ENCODE measurements at regions not wholly inside any gene's neighbourhood (a gene's known extent, or its start where the extent isn't known, plus 50 kb on each side); places are given as distances from the start of the nearest gene placed in this dataset.

GRCh38 chr14:100658181-100658886 lies 68.4 kb upstream of the DLK1 start:
- no peak for DNase-seq (ENCODE audit: low read depth)

GRCh38 chr14:100659345-100660001 lies 67.2 kb upstream of the DLK1 start:
- DNase-seq (ENCODE audit: low read depth), result no peak

GRCh38 chr14:100660498-100660881 lies 66.2 kb upstream of the DLK1 start:
- no peak for DNase-seq (ENCODE audit: low read depth)

DNA sequence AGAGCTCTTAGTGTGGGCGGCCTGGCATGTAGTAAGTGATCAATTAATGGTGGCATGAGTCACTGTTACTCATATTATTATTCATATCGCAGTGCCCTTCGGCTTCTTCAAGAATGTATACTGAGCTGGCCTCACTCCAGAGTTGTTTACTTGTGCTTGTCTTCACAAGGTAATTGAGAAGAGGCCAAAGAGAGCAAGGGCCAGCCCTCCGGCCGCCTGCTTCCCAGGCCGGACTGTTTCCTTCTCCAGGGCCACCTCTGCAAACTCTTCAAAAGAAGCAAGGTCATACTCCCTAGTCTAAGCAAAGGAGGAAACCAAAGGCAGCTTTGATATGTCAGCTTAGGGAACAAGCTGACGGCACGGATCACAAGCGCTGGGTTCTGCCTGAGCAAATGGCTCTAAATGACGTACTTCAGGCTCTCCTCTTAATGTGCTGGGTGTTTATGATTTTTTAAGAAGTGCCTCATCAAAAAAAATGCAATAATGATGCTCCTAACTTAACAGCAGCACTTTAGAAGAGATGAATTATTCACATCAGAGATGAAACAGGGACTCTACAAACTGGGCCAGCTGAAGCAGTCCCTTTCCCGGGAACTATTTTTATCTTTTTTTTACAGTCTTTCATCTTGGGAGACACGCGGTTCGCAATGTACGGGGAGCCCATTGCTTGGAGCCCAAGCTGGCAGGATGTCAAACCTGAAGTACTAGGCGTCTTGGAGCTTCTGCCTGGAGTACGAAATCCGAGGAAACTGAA lies 65.6 kb upstream of the DLK1 start:
- no peak for DNase-seq (ENCODE audit: low read depth)

DNA sequence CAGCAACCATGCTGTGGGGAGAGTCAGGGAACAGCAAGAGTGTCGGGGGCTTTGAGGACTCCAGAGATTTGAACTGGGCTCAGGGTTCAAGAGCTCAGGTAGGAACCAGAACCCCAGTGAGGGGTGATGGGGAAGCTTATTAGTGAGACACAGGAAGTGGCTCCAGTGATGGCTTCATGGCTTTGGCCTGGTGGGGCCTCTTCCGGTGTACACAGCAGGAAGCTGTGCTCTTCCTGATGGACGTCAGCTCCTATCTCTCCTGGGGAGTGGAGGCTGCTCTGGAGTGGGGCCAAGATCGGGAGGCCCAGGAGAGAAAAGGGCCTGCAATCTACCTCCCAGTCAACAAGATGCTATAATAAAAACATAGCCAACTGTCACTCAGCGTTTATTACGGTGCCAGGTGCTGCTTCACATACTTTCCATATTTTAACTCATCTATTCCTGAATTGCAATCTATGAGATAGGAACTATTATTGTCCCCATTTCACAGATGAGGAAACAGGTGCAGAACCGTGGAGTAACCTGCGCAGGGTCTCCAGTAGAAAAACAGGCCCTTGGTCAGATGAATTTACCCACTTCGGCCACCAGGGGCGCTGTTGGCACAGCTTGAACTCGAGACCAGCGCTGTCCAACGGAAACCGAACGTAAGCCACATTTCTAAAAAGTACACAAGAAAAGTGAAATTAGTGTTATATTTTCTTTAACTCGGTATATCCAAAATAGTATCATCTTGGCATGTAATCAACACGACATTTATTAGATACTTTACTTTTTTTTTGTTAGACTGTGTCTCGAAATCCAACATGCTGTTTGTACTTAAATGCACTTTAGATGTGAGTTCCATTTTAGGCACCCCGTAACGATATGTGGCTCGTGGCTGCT lies 63.6 kb upstream of the DLK1 start:
- DNase-seq (ENCODE audit: low read depth), result peak; percentile 35

GRCh38 chr14:100663761-100664052 lies 63.0 kb upstream of the DLK1 start:
- no peak for DNase-seq (ENCODE audit: low read depth)

DNA sequence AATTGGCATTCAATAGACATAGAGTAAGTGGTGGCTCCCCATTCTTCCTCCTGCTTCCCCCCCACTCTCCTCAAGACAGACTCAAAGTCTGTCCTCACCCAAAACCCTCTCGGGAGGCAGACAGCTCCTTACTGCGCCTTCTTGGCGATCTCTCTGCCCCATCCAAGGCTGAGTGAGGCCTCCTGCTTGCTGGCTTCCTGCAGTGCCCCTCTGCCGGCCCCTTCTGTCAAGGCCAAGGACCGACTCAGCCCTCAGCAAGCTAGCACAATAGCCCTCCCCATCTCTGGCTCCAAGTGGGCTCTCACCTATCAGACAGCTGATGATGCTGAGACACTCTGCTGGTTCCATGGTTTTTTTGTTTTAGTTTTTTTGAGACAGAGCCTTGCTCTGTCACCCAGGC lies 62.5 kb upstream of the DLK1 start:
- DNase-seq (ENCODE audit: low read depth), result no peak

- DNase-seq (ENCODE audit: low read depth), result no peak
Measured at GRCh38 chr14:100664841-100665510, 61.7 kb upstream of the DLK1 start.

- DNase-seq (ENCODE audit: low read depth), result no peak
Measured at GRCh38 chr14:100665511-100666032, 61.1 kb upstream of the DLK1 start.

GRCh38 chr14:100666403-100666802 lies 60.3 kb upstream of the DLK1 start:
- no peak for DNase-seq (ENCODE audit: low read depth)

GRCh38 chr14:100666851-100667250 lies 59.8 kb upstream of the DLK1 start:
- DNase-seq (ENCODE audit: low read depth), result no peak

DNA sequence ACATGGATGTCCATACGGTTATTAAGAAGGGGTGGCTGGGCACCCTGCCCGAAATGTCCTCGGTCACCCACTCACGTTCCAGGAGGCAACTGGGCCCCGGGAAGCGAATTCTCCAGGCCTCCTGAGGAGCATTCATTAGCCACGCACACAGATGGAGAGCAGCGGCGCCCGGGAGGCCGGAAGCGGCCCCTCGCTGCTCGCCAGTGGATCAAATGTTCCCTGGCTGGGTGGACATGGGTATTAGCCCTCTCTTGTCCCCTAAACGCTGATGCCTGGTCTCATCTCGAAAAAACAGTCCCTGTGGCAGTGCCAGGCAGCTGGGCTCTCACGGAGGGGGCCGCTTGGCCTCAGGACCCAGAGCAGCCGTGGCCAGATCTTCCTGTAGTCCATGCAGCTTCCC lies 59.0 kb upstream of the DLK1 start:
- DNase-seq (ENCODE audit: low read depth), result no peak

GRCh38 chr14:100668352-100668751 lies 58.3 kb upstream of the DLK1 start:
- DNase-seq (ENCODE audit: low read depth), result no peak

DNA sequence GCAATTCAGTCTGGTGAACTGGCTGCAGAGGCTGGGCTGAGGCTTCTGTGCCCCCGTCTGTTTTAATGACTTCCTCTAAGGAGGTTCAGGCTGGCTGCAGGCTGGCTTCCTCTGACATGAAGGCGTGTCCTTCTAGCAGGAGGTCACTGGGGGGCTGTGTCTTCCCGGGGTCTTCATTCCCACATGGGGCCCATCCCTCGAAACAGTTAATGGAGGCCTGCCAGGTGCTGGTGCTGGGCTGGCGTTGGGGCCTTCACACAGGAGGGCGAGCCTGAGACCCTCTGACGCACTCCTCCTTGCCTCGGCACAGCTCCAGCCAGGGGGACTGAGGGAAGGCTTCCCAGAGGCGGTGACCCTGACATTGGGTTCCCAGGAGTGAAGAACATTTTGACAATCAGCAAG lies 57.7 kb upstream of the DLK1 start:
- DNase-seq (ENCODE audit: low read depth), result no peak

GRCh38 chr14:100669468-100669867 lies 57.2 kb upstream of the DLK1 start:
- DNase-seq (ENCODE audit: low read depth), result no peak

DNA sequence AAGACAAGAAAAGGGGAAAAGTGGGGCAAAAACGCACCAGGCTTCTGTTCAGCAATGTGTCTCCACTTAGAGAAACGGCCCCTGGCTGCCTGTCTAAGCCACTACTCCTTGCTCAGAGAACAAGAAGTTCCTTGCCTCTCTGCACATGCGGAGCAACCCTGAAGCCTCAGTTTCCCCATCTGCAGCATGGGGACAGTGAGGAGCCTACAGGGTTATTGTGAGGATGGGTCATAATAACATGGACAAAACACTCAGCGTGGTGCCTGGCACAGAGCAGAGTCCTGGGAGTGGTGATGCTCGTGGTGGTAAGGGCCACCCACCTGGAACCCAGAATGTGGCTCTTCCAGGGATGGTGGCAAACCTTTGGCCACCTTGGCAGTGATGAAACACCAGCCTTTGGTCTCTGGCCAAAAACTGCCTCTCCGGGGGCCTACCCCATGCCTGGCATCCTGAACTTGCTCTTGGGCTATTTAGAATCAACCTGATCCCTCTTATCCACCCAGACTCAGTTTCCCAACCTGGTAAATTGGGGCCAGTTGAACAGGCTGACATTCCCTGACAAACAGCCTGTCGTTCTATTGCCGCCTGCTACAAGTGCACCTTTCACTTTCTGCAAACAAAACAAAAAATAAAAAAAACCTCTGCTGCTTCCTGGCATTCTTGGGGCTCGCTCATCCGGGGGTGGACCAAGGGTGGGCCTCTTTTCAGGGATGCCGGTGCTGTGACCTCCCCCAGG lies 56.5 kb upstream of the DLK1 start:
- no peak for DNase-seq (ENCODE audit: low read depth)

- no peak for DNase-seq (ENCODE audit: low read depth)
Measured at GRCh38 chr14:100670753-100671049, 56.0 kb upstream of the DLK1 start.

DNA sequence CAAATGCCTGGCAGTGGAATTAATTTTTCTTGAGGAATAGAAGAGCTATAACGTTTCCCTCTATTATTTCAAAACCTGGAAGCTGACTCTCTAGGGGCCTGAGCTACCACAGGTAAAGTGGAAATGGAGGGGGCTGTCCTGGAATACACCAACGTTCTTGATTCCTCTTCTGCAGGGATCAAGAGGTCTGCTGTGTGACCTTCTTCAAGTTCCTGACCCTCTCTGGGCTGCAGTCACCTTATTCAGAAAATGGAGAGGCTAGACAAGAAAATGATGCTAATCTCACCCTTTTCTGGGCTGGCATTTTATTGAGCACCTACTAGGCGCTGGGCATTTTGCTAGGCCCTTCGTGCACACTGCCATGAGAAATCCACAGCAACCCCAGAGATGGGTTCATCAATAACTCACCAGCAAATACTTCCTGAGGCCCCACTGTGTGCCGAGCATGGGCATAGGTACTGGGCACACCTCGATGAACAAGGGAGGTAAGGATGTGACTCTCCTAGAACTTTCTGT lies 55.2 kb upstream of the DLK1 start:
- DNase-seq (ENCODE audit: low read depth), result no peak

DNA sequence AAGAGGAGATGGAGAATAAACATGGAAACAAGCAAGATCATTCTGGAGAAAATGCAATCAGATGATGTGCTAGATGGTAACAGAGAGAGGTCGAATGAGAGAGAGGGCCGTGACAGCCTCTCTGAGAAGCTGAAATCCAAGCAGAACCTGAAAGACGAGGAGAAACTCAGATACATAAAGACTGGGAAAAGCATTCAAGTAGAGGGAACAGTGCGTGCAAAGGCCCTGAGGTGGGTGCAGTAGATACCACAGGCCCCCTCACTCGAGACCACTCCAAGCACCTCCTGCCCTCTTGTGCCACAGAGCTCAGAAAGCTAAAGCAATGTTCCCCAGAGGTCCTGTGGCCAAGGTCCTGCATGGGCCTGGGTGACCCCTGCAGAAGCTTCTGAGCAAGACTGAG lies 54.8 kb upstream of the DLK1 start:
- DNase-seq (ENCODE audit: low read depth), result no peak

- DNase-seq (ENCODE audit: low read depth), result no peak
Measured at GRCh38 chr14:100673085-100673806, 53.4 kb upstream of the DLK1 start.
